ENCODE measurements at regions not wholly inside any gene's neighbourhood (a gene's known extent, or its start where the extent isn't known, plus 50 kb on each side); places are given as distances from the start of the nearest gene placed in this dataset.
"Not testable (repeated sequence)": the region's sequence is repeated elsewhere in the genome, so short reads cannot be mapped to it uniquely, and the experiment has no call there.

GRCh38 chr6:62819640-62820039 lies 391.6 kb upstream of the FKBP1C start:
- in situ Hi-C loops (cut with HindIII; ENCODE audit: low pct_unique_long_range_greater_than_20kb, low sequenced_read_pairs), result no loop called here
- DNase-seq (ENCODE audit: low read depth, low spot score), result no peak

DNA sequence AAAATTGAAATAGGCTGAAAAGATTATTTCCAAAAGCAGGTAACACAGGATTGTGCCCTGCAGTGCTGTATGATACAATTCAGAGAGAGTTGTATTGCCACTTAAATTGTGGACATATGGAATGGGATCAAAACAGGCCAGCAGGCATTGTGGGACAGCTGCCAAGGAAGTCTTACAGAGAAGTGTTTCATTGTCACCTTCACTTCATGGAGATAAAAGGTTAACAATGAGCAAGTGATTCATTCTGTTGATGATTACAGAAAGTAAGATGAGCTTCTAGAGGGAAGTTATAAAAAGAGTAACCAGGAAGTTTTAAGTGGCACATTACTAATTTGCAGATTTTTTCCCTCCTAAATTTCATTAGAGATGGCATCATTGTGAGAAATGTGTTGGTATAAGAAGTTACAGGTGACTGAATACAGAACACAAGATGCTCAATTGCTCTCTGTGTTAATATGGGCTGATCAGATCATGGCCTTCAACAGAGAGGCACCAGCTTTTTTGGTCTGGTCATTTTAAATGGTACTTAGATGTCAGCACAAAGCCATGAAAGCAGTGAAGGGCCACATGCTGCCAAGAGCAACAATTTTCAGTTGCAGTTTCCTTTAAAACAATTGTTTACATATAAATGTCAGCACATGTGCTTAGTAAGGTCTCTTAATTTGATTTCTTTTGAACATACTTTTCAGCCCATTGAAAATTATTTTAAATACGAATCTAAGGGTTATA lies 402.5 kb upstream of the FKBP1C start:
- in situ Hi-C loops (cut with HindIII; ENCODE audit: low pct_unique_long_range_greater_than_20kb, low sequenced_read_pairs), result no loop called here

GRCh38 chr6:62805431-62805830 lies 405.8 kb upstream of the FKBP1C start:
- no peak for DNase-seq (ENCODE audit: low read depth, low spot score)
- in situ Hi-C loops (cut with HindIII; ENCODE audit: low pct_unique_long_range_greater_than_20kb, low sequenced_read_pairs), result no loop called here

More for the DNA sequence above, 402.5 kb upstream of the FKBP1C start:
- DNase-seq (ENCODE audit: low read depth, low spot score), result no peak

DNA sequence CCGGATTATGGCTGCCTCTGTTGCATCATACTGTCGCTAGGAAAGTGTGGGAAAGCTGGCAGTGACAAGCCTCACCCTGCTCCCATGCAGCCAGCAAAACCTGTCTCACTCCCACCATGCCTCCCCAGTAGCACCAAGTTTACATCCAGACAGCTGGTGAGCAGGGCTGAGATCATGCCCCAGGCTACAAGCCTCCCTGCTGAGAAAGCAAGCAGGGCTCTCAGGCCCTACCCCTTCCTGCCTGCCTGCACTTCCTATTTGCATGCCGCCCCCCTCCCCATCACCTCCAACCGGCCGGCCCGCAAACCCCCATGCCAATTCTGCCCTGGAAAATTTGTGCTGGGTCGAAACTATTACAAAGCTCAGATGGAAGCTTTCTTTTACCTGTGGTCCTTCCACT lies 408.2 kb upstream of the FKBP1C start:
- in situ Hi-C loops (cut with HindIII; ENCODE audit: low pct_unique_long_range_greater_than_20kb, low sequenced_read_pairs), result no loop called here
- no peak for DNase-seq (ENCODE audit: low read depth, low spot score)

DNA sequence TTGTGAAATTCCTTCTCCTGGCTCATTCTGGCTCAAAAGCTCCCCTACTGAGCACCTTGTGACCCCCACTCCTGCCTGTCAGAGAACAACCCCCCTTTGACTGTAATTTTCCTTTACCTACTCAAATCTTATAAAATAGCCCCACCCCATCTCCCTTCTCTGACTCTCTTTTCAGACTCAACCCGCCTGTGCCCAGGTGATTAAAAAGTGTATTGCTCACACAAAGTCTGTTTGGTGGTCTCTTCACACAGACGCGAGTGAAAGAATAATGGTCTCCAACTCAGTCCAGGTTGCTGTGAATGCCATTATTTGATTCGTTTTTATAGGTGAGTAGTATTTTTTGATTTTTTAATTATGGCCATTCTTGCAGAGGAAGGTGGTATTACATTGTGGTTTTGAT lies 414.1 kb upstream of the FKBP1C start:
- DNase-seq (ENCODE audit: low read depth, low spot score), result no peak

GRCh38 chr6:62775427-62776022 lies 435.7 kb upstream of the FKBP1C start:
- in situ Hi-C loops (cut with HindIII; ENCODE audit: low pct_unique_long_range_greater_than_20kb, low sequenced_read_pairs), result no loop called here
- peak; percentile 47 for DNase-seq (ENCODE audit: low read depth, low spot score)

More for the DNA sequence above, 414.1 kb upstream of the FKBP1C start:
- in situ Hi-C loops (cut with HindIII; ENCODE audit: low pct_unique_long_range_greater_than_20kb, low sequenced_read_pairs), result no loop called here

DNA sequence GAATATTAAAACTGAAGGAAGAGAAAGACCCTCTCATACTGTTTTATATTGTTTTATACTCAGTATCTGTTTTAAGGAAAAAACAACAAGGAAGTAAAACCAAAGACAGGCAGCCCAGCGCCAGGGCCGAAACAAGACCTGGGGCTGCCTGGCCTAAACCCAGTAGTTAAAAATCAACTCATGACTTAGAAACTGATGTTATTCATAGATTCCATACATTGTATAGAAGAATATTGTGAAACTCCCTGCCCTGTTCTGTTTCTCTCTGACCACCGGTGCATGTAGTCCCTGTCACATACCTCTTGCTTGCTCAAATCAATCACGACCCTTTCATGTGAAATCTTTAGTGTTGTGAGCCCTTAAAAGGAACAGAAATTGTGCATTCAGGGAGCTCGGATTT lies 445.1 kb upstream of the FKBP1C start:
- in situ Hi-C loops (cut with HindIII; ENCODE audit: low pct_unique_long_range_greater_than_20kb, low sequenced_read_pairs); DNase-seq (ENCODE audit: low read depth, low spot score): not testable (repeated sequence)

- no peak for DNase-seq (ENCODE audit: low read depth, low spot score)
- in situ Hi-C loops (cut with HindIII; ENCODE audit: low pct_unique_long_range_greater_than_20kb, low sequenced_read_pairs), result no loop called here
Observed at GRCh38 chr6:62764841-62765240, 446.4 kb upstream of the FKBP1C start.

GRCh38 chr6:62763125-62763912 lies 447.9 kb upstream of the FKBP1C start:
- DNase-seq (ENCODE audit: low read depth, low spot score), result no peak
- in situ Hi-C loops (cut with HindIII; ENCODE audit: low pct_unique_long_range_greater_than_20kb, low sequenced_read_pairs), result no loop called here

- DNase-seq (ENCODE audit: low read depth, low spot score), result no peak
- in situ Hi-C loops (cut with HindIII; ENCODE audit: low pct_unique_long_range_greater_than_20kb, low sequenced_read_pairs), result no loop called here
Observed at GRCh38 chr6:62746968-62747367, 460.9 kb upstream of the KHDRBS2 start.

DNA sequence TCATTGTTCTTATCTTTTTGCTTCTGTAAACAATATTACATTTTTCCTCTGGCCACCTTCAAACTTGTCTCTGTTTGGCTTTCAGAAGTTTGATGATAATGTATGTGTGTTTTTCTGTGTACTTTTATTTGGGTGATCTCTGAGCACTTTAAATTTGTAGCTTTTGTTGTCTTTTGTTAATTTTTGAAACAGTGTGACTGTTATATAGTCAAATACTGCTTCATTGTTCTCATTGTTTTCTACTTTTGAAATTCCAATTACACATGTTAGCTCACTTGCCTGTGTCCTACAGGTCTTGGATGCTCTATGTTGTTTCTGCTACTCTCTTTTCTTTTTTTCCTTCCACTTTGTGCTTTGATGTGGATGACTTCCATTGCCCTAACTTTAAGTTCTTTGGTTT lies 460.1 kb upstream of the KHDRBS2 start:
- in situ Hi-C loops (cut with HindIII; ENCODE audit: low pct_unique_long_range_greater_than_20kb, low sequenced_read_pairs), result no loop called here
- no peak for DNase-seq (ENCODE audit: low read depth, low spot score)

GRCh38 chr6:62740596-62740995 lies 454.6 kb upstream of the KHDRBS2 start:
- in situ Hi-C loops (cut with HindIII; ENCODE audit: low pct_unique_long_range_greater_than_20kb, low sequenced_read_pairs), result no loop called here

GRCh38 chr6:62740171-62740570 lies 454.1 kb upstream of the KHDRBS2 start:
- no peak for DNase-seq (ENCODE audit: low read depth, low spot score)
- in situ Hi-C loops (cut with HindIII; ENCODE audit: low pct_unique_long_range_greater_than_20kb, low sequenced_read_pairs), result no loop called here

More at GRCh38 chr6:62740596-62740995, 454.6 kb upstream of the KHDRBS2 start:
- no peak for DNase-seq (ENCODE audit: low read depth, low spot score)

- no peak for DNase-seq (ENCODE audit: low read depth, low spot score)
- in situ Hi-C loops (cut with HindIII; ENCODE audit: low pct_unique_long_range_greater_than_20kb, low sequenced_read_pairs), result no loop called here
Observed at GRCh38 chr6:62737792-62738191, 451.8 kb upstream of the KHDRBS2 start.

DNA sequence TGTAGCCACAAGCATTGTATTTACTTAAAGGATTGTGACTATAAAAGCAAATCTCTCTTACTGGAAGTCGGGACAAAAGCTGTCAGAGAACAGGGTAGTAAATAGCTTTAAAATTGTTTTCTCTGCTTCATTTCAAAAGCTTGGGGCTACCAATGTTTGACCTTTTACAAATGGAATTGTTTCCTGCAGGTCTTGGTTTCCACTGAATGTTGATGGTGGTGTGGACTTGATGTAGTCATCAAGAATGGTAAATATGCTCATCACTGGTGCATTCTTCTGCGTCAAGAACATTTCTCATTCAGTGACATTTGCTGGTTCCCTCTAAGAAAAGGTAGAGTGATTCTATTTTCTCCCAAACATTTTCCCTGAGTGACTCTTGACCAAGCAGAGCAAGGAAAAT lies 435.4 kb upstream of the KHDRBS2 start:
- in situ Hi-C loops (cut with HindIII; ENCODE audit: low pct_unique_long_range_greater_than_20kb, low sequenced_read_pairs), result no loop called here

GRCh38 chr6:62716719-62717118 lies 430.7 kb upstream of the KHDRBS2 start:
- in situ Hi-C loops (cut with HindIII; ENCODE audit: low pct_unique_long_range_greater_than_20kb, low sequenced_read_pairs), result no loop called here
- DNase-seq (ENCODE audit: low read depth, low spot score), result no peak

More for the DNA sequence above, 435.4 kb upstream of the KHDRBS2 start:
- DNase-seq (ENCODE audit: low read depth, low spot score), result no peak

- DNase-seq (ENCODE audit: low read depth, low spot score), result no peak
- in situ Hi-C loops (cut with HindIII; ENCODE audit: low pct_unique_long_range_greater_than_20kb, low sequenced_read_pairs), result no loop called here
Observed at GRCh38 chr6:62714112-62714511, 428.1 kb upstream of the KHDRBS2 start.

DNA sequence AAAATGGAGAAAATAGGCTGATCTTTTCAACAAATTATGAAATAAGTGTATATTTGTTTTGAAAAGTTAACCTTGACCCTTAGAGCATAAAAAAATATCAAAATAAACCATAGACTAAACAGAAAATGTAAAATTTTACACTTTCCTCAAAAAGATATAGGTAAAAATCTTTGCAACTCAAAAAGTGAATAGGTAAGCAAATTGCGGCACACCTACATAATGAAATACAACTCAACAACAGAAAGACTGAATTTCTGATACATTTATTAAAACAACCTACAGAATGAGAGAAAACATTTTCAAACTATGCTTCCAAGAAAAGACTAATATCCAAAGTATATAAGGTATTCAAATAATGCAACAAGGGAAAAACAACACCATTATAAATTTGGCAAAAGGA lies 425.7 kb upstream of the KHDRBS2 start:
- no peak for DNase-seq (ENCODE audit: low read depth, low spot score)
- in situ Hi-C loops (cut with HindIII; ENCODE audit: low pct_unique_long_range_greater_than_20kb, low sequenced_read_pairs), result no loop called here

- in situ Hi-C loops (cut with HindIII; ENCODE audit: low pct_unique_long_range_greater_than_20kb, low sequenced_read_pairs), result no loop called here
Observed at GRCh38 chr6:62707914-62708313, 421.9 kb upstream of the KHDRBS2 start.

More at GRCh38 chr6:62707914-62708313, 421.9 kb upstream of the KHDRBS2 start:
- DNase-seq (ENCODE audit: low read depth, low spot score), result no peak

All from SK-MEL-5 (cell line).